Fibroblast of mammary gland (primary cell): ENCODE measurements at regions not wholly inside any gene's neighbourhood (a gene's known extent, or its start where the extent isn't known, plus 50 kb on each side); places are given as distances from the start of the nearest gene placed in this dataset.

Experiments used
- DNase-seq: peaks from one replicate; pipeline ENCODE4 v3.0.0-alpha.2; 2010; ENCODE audit warnings: low read depth
- H3K4me3 ChIP-seq: 2 replicates; pipeline ENCODE4 v1.5.1; 2011; ENCODE audit warnings: low read depth, mild to moderate bottlenecking, low read length, moderate library complexity; ENCODE audit not compliant: control insufficient read depth
- CTCF ChIP-seq: conservative IDR thresholded peaks from 2 replicates; pipeline ENCODE4 v1.5.1; 2011; ENCODE audit warnings: low read depth, low read length, inconsistent platforms; ENCODE audit not compliant: control insufficient read depth, insufficient read depth

- no peak for TF ChIP-seq CTCF
- no peak for DNase-seq
- H3K4me3 ChIP-seq, result no peak overlapping the region
These were observed 105.2 kb upstream of the CTBP2 start for GRCh38 chr10:125265579-125265955.

- no peak overlapping the region for H3K4me3 ChIP-seq
- TF ChIP-seq CTCF, result no peak
- no peak for DNase-seq
These were observed 104.6 kb upstream of the CTBP2 start for GRCh38 chr10:125264757-125265578.

GRCh38 chr10:125264091-125264490, 103.7 kb upstream of the CTBP2 start:
- no peak for TF ChIP-seq CTCF
- DNase-seq, result no peak
- no peak overlapping the region for H3K4me3 ChIP-seq

GRCh38 chr10:125263551-125263950, 103.2 kb upstream of the CTBP2 start:
- no peak overlapping the region for H3K4me3 ChIP-seq
- DNase-seq, result no peak
- TF ChIP-seq CTCF, result no peak

- no peak for TF ChIP-seq CTCF
- H3K4me3 ChIP-seq, result no peak overlapping the region
- no peak for DNase-seq
These were observed 102.6 kb upstream of the CTBP2 start for GRCh38 chr10:125262920-125263319.

GRCh38 chr10:125262409-125262808, 102.0 kb upstream of the CTBP2 start:
- no peak overlapping the region for H3K4me3 ChIP-seq
- DNase-seq, result no peak
- TF ChIP-seq CTCF, result no peak
